ENCODE measurements at regions not wholly inside any gene's neighbourhood (a gene's known extent, or its start where the extent isn't known, plus 50 kb on each side); places are given as distances from the start of the nearest gene placed in this dataset.

GRCh38 chr2:109683452-109683851 lies 69.3 kb downstream of the SOWAHC start:
- intact Hi-C loops (cut with DNase I; ENCODE audit: low total_unique reads), result no loop called here
- Histone ChIP-seq H3K36me3 (no peaks in the 10 kb centered on the region), H3K27ac (peak overlapping the region in 1 of 8 donors; percentile 17), H3K4me1 (peaks cover 8 to 47% (median 18%) of the 10 kb centered on the region in 6 donors), H3K27me3 (replicated peaks in 1 of 7) (peaks cover 0 to 5% (median 0%) of the 10 kb centered on the region in 7 donors), H3K4me3 (no peak overlapping the region), H3K9me3 (no peaks in the 10 kb centered on the region)
- no peak for DNase-seq
- TF ChIP-seq POLR2AphosphoS5 (IDR thresholded peaks at IDR 0.05), result no peak
- no peak for TF ChIP-seq POLR2A (IDR thresholded peaks at IDR 0.05)
- no peak for TF ChIP-seq CTCF (IDR thresholded peaks at IDR 0.05 in 8 of 11, conservative IDR thresholded peaks at IDR 0.05 in 3 of 11)
- WGBS, 5 donors, result 61 to 86% (median 76%) methylated on average over 5 to 8 of the region's 8 CpGs

GRCh38 chr2:109685453-109685852 lies 71.3 kb downstream of the SOWAHC start:
- no peak for DNase-seq
- Histone ChIP-seq H3K27ac (peak overlapping the region in 7 of 8 donors; percentile 11 to 60 (median 49)), H3K36me3 (no peaks in the 10 kb centered on the region), H3K9me3 (no peaks in the 10 kb centered on the region), H3K4me3 (no peak overlapping the region), H3K27me3 (replicated peaks in 1 of 7) (no peaks in the 10 kb centered on the region), H3K4me1 (peaks cover 0 to 43% (median 6%) of the 10 kb centered on the region in 6 donors)
- intact Hi-C loops (cut with DNase I; ENCODE audit: low total_unique reads), result no loop called here
- TF ChIP-seq POLR2A (IDR thresholded peaks at IDR 0.05) (no peak), CTCF (IDR thresholded peaks at IDR 0.05 in 8 of 11, conservative IDR thresholded peaks at IDR 0.05 in 3 of 11) (no peak), POLR2AphosphoS5 (IDR thresholded peaks at IDR 0.05) (peak in 2 of 3 donors; percentile 8 to 41)
- WGBS, 5 donors, result 51 to 73% (median 65%) methylated on average over 4 of the region's 4 CpGs

- no peaks in the 10 kb centered on the region for H3K27me3 ChIP-seq (replicated peaks in 1 of 7)
- TF ChIP-seq CTCF (IDR thresholded peaks at IDR 0.05 in 8 of 11, conservative IDR thresholded peaks at IDR 0.05 in 3 of 11) (no peak), POLR2A (IDR thresholded peaks at IDR 0.05) (no peak), POLR2AphosphoS5 (IDR thresholded peaks at IDR 0.05) (no peak)
- peaks cover 0 to 53% (median 12%) of the 10 kb centered on the region in 6 donors for H3K4me1 ChIP-seq
- intact Hi-C loops (cut with DNase I; ENCODE audit: low total_unique reads), result no loop called here
- no peak overlapping the region for H3K27ac ChIP-seq
- H3K9me3 ChIP-seq, result no peaks in the 10 kb centered on the region
- H3K4me3 ChIP-seq, result no peak overlapping the region
- H3K36me3 ChIP-seq, result no peaks in the 10 kb centered on the region
- DNase-seq, result no peak
- WGBS, 5 donors, result 78 to 90% (median 82%) methylated on average over 4 of the region's 4 CpGs
These were observed 72.8 kb downstream of the SOWAHC start for GRCh38 chr2:109686921-109687320.

GRCh38 chr2:109689182-109689930 lies 75.2 kb downstream of the SOWAHC start:
- intact Hi-C loops (cut with DNase I; ENCODE audit: low total_unique reads), result no loop called here
- Histone ChIP-seq H3K4me3 (no peak overlapping the region), H3K27me3 (replicated peaks in 1 of 7) (no peaks in the 10 kb centered on the region), H3K4me1 (peaks cover 0 to 67% (median 17%) of the 10 kb centered on the region in 6 donors), H3K27ac (peak overlapping the region in 5 of 8 donors; percentile 63 to 85 (median 78)), H3K9me3 (no peaks in the 10 kb centered on the region), H3K36me3 (no peaks in the 10 kb centered on the region)
- no peak for DNase-seq
- no peak for TF ChIP-seq POLR2A (IDR thresholded peaks at IDR 0.05)
- TF ChIP-seq POLR2AphosphoS5 (IDR thresholded peaks at IDR 0.05), result no peak
- TF ChIP-seq CTCF (IDR thresholded peaks at IDR 0.05 in 8 of 11, conservative IDR thresholded peaks at IDR 0.05 in 3 of 11), result no peak
- 63 to 79% (median 66%) methylated on average over 3 to 5 of the region's 5 CpGs for WGBS, 5 donors
